ENCODE measurements at regions not wholly inside any gene's neighbourhood (a gene's known extent, or its start where the extent isn't known, plus 50 kb on each side); places are given as distances from the start of the nearest gene placed in this dataset.

DNA sequence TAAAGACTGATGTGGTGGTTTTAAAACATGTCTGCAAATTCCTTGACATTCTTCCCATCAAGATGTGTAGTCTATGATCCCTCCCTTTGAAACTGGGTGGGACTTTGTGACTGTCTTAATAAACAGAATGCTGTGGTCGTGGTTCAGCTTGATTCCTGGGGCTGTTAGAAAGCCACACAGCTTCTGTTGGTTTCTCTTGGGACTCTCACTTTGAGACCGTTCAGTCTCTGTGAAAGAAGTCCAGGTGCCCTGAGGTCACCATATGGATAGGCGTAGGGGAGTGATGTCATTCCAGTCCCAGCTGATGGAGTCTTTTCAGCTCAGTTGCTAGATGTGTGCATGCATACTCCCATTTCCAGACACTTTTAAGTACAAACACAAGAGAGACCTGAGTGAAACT, 216.6 kb downstream of the KDR start:
- TF ChIP-seq, protein P1, sequence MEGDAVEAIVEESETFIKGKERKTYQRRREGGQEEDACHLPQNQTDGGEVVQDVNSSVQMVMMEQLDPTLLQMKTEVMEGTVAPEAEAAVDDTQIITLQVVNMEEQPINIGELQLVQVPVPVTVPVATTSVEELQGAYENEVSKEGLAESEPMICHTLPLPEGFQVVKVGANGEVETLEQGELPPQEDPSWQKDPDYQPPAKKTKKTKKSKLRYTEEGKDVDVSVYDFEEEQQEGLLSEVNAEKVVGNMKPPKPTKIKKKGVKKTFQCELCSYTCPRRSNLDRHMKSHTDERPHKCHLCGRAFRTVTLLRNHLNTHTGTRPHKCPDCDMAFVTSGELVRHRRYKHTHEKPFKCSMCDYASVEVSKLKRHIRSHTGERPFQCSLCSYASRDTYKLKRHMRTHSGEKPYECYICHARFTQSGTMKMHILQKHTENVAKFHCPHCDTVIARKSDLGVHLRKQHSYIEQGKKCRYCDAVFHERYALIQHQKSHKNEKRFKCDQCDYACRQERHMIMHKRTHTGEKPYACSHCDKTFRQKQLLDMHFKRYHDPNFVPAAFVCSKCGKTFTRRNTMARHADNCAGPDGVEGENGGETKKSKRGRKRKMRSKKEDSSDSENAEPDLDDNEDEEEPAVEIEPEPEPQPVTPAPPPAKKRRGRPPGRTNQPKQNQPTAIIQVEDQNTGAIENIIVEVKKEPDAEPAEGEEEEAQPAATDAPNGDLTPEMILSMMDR (IDR thresholded peaks at IDR 0.05; ENCODE audit: low read length), result no peak
- TF ChIP-seq EZH2 (optimal IDR thresholded peaks at IDR 0.05; ENCODE audit: low read depth, low read length), result no peak

All from MM.1S (cell line).